MM.1S (cell line): ENCODE measurements at regions not wholly inside any gene's neighbourhood (a gene's known extent, or its start where the extent isn't known, plus 50 kb on each side); places are given as distances from the start of the nearest gene placed in this dataset.

Source experiments
- DNase-seq: peaks from one replicate; pipeline ENCODE4 v3.0.0-alpha.2; 2015
- H2AFZ ChIP-seq: fragments of 300-600 bp; sonication (generic); 2 replicates; pipeline ENCODE4 v1.6.0; 2016; ENCODE audit warnings: antibody characterized with exemption, low read length
- H3F3A ChIP-seq: fragments of 300-600 bp; sonication (generic); 2 replicates; pipeline ENCODE4 v1.6.1; 2016; ENCODE audit warnings: mild to moderate bottlenecking, antibody characterized with exemption, low read length, moderate library complexity, mixed read lengths; ENCODE audit not compliant: insufficient read depth
- H3K27ac ChIP-seq: fragments of 300-600 bp; sonication (generic); 2 replicates; pipeline ENCODE4 v1.5.1; 2016; ENCODE audit warnings: mild to moderate bottlenecking, low read length
- H3K27me3 ChIP-seq: fragments of 300-600 bp; sonication (generic); replicated peaks from 2 replicates; pipeline ENCODE4 v1.6.0; 2016; ENCODE audit warnings: low read length; ENCODE audit not compliant: insufficient read depth
- H3K36me3 ChIP-seq: fragments of 300-600 bp; sonication (generic); replicated peaks from 2 replicates; pipeline ENCODE4 v1.6.1; 2016; ENCODE audit warnings: mild to moderate bottlenecking, low read length, mixed read lengths; ENCODE audit not compliant: insufficient read depth
- H3K4me1 ChIP-seq: fragments of 300-600 bp; sonication (generic); 2 replicates; pipeline ENCODE4 v1.6.1; 2016; ENCODE audit warnings: low read length, mixed read lengths
- H3K4me2 ChIP-seq: fragments of 300-600 bp; sonication (generic); 2 replicates; pipeline ENCODE4 v1.6.0; 2016; ENCODE audit warnings: low read depth, low read length
- H3K4me3 ChIP-seq: fragments of 300-600 bp; sonication (generic); 2 replicates; pipeline ENCODE4 v1.5.1; 2016; ENCODE audit warnings: low read length, mixed read lengths
- H3K79me2 ChIP-seq: fragments of 300-600 bp; sonication (generic); 2 replicates; pipeline ENCODE4 v1.6.1; 2016; ENCODE audit warnings: mixed run types, low read length, mixed read lengths
- H3K9ac ChIP-seq: fragments of 300-600 bp; sonication (generic); 2 replicates; pipeline ENCODE4 v1.6.1; 2016; ENCODE audit warnings: low read length, mixed read lengths
- H3K9me2 ChIP-seq: fragments of 300-600 bp; sonication (generic); replicated peaks from 2 replicates; pipeline ENCODE4 v1.6.1; 2016; ENCODE audit warnings: mild to moderate bottlenecking, low read length, mixed read lengths; ENCODE audit not compliant: insufficient read depth
- H3K9me3 ChIP-seq: fragments of 300-600 bp; sonication (generic); replicated peaks from 2 replicates; pipeline ENCODE4 v1.6.1; 2016; ENCODE audit warnings: mild to moderate bottlenecking, low read length, mixed read lengths; ENCODE audit not compliant: insufficient read depth
- H4K20me1 ChIP-seq: fragments of 300-600 bp; sonication (generic); 2 replicates; pipeline ENCODE4 v1.6.1; 2016; ENCODE audit warnings: mild to moderate bottlenecking, low read length, moderate library complexity, mixed read lengths; ENCODE audit not compliant: insufficient read depth
- CTCF ChIP-seq: fragments of 300-600 bp; sonication (generic); IDR thresholded peaks from 2 replicates; pipeline ENCODE4 v1.5.1; 2016; ENCODE audit warnings: antibody characterized with exemption, low read length, mixed read lengths
- EZH2 ChIP-seq: fragments of 300-600 bp; sonication (generic); optimal IDR thresholded peaks from 2 replicates; pipeline ENCODE3; 2017; ENCODE audit warnings: low read depth, mild to moderate bottlenecking, antibody characterized with exemption, low read length, mixed read lengths
- EZH2phosphoT487 ChIP-seq: fragments of 300-600 bp; sonication (generic); IDR thresholded peaks from 2 replicates; pipeline ENCODE4 v1.6.1; 2018; ENCODE audit warnings: antibody characterized with exemption, low read length

GRCh38 chr5:61215996-61216395 lies 53.7 kb upstream of the SMIM15 start:
- H3K79me2 ChIP-seq: no peaks in the 10 kb centered on the region
- H3K36me3 ChIP-seq: no peaks in the 10 kb centered on the region
- no peaks in the 10 kb centered on the region for H3K4me1 ChIP-seq
- no peaks in the 10 kb centered on the region for H3K27me3 ChIP-seq
- no peak overlapping the region for H3K4me2 ChIP-seq
- no peak overlapping the region for H2AFZ ChIP-seq
- DNase-seq: no peak
- H3K9ac ChIP-seq: no peak overlapping the region
- no peaks in the 10 kb centered on the region for H3K9me3 ChIP-seq
- no peaks in the 10 kb centered on the region for H4K20me1 ChIP-seq
- H3K4me3 ChIP-seq: no peak overlapping the region
- H3K9me2 ChIP-seq: no peaks in the 10 kb centered on the region
- H3F3A ChIP-seq: no peaks in the 10 kb centered on the region
- no peak overlapping the region for H3K27ac ChIP-seq
- TF ChIP-seq EZH2: no peak
- TF ChIP-seq EZH2phosphoT487: no peak
- no peak for TF ChIP-seq CTCF

- Histone ChIP-seq H3K79me2 (no peaks in the 10 kb centered on the region), H3F3A (no peaks in the 10 kb centered on the region), H3K4me2 (no peak overlapping the region), H3K9me3 (no peaks in the 10 kb centered on the region), H4K20me1 (no peaks in the 10 kb centered on the region), H3K9ac (no peak overlapping the region), H3K4me1 (no peaks in the 10 kb centered on the region), H3K4me3 (no peak overlapping the region), H3K27ac (no peak overlapping the region), H3K36me3 (no peaks in the 10 kb centered on the region), H3K27me3 (no peaks in the 10 kb centered on the region), H3K9me2 (no peaks in the 10 kb centered on the region), H2AFZ (no peak overlapping the region)
- TF ChIP-seq EZH2 (no peak), EZH2phosphoT487 (no peak), CTCF (no peak)
- no peak for DNase-seq
Measured at GRCh38 chr5:61216741-61217140, 54.5 kb upstream of the SMIM15 start.

GRCh38 chr5:61217214-61217613 lies 54.9 kb upstream of the SMIM15 start:
- no peak overlapping the region for H3K4me2 ChIP-seq
- H3K27me3 ChIP-seq: no peaks in the 10 kb centered on the region
- H3K27ac ChIP-seq: no peak overlapping the region
- H3K4me3 ChIP-seq: no peak overlapping the region
- no peak overlapping the region for H2AFZ ChIP-seq
- H3F3A ChIP-seq: no peaks in the 10 kb centered on the region
- no peaks in the 10 kb centered on the region for H3K36me3 ChIP-seq
- no peak overlapping the region for H3K9ac ChIP-seq
- no peaks in the 10 kb centered on the region for H3K9me3 ChIP-seq
- H3K79me2 ChIP-seq: no peaks in the 10 kb centered on the region
- TF ChIP-seq CTCF (no peak), EZH2 (no peak), EZH2phosphoT487 (no peak)
- DNase-seq: no peak
- H3K4me1 ChIP-seq: no peaks in the 10 kb centered on the region
- no peaks in the 10 kb centered on the region for H3K9me2 ChIP-seq
- no peaks in the 10 kb centered on the region for H4K20me1 ChIP-seq
